ENCODE measurements at regions not wholly inside any gene's neighbourhood (a gene's known extent, or its start where the extent isn't known, plus 50 kb on each side); places are given as distances from the start of the nearest gene placed in this dataset.

DNA sequence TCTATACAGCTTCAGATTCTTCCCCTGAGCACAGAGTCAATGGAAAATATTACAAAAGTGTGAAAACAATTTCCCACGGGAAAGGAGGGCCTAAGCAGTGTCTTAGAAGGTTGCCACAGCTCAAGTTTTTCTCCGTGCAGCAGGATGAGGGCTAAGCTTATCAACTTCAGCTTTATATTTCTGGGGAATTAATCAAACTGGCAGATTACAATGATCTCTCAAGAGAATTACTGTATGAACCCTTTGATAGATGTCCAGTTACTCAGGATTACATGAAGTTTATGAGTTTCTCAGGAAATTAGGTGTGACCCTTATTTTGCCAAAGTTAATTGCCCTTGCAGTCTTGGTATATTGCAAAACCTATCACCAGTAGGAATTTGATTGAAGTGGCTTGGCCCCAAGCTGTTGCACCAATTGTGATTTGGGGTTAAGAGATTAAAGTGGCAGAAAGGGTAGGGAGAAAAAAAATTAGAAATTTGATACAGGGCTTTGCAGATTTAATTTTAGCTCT lies 298.4 kb downstream of the MAP2K6 start:
- TF ChIP-seq POLR2A (IDR thresholded peaks at IDR 0.05) (no peak), POLR2AphosphoS5 (IDR thresholded peaks at IDR 0.05) (no peak)
- TF ChIP-seq, protein P1, sequence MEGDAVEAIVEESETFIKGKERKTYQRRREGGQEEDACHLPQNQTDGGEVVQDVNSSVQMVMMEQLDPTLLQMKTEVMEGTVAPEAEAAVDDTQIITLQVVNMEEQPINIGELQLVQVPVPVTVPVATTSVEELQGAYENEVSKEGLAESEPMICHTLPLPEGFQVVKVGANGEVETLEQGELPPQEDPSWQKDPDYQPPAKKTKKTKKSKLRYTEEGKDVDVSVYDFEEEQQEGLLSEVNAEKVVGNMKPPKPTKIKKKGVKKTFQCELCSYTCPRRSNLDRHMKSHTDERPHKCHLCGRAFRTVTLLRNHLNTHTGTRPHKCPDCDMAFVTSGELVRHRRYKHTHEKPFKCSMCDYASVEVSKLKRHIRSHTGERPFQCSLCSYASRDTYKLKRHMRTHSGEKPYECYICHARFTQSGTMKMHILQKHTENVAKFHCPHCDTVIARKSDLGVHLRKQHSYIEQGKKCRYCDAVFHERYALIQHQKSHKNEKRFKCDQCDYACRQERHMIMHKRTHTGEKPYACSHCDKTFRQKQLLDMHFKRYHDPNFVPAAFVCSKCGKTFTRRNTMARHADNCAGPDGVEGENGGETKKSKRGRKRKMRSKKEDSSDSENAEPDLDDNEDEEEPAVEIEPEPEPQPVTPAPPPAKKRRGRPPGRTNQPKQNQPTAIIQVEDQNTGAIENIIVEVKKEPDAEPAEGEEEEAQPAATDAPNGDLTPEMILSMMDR (IDR thresholded peaks at IDR 0.05 in 8 of 11, conservative IDR thresholded peaks at IDR 0.05 in 3 of 11): no peak
- no peak overlapping the region for H3K27ac ChIP-seq
- intact Hi-C loops (cut with DNase I; ENCODE audit: low total_unique reads): no loop called here
- H3K9me3 ChIP-seq: no peaks in the 10 kb centered on the region
- no peaks in the 10 kb centered on the region for H3K27me3 ChIP-seq (replicated peaks in 1 of 7)
- H3K4me3 ChIP-seq: no peak overlapping the region
- no peak for DNase-seq
- no peaks in the 10 kb centered on the region for H3K36me3 ChIP-seq
- no peaks in the 10 kb centered on the region for H3K4me1 ChIP-seq
- WGBS, 5 donors: 53 to 62% (median 62%) methylated on average over 2 of the region's 2 CpGs

DNA sequence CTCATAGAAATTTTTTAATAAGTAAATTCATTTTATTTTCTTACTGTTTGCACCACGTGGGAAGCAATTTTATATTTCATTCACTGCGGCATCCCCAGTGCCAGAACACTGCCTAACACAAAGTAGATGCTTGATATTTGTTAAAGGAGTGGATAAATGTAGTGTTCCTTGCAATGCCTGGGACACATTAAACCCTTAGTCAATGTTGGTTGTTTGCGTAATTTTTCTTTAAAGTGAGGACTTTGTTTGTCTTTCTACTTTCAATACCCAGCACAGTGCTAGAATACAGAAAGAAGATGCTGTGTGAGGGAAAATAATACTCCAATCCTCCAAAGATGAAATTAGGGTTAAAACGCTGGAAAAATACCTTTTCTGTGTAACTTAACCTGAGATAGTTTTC lies 299.3 kb downstream of the MAP2K6 start:
- DNase-seq: no peak
- no peak overlapping the region for H3K4me3 ChIP-seq
- 84 to 92% (median 88%) methylated on average over 4 of the region's 4 CpGs for WGBS, 5 donors
- TF ChIP-seq, protein P1 (IDR thresholded peaks at IDR 0.05 in 8 of 11, conservative IDR thresholded peaks at IDR 0.05 in 3 of 11): no peak
- TF ChIP-seq POLR2A (IDR thresholded peaks at IDR 0.05): no peak
- no peak for TF ChIP-seq POLR2AphosphoS5 (IDR thresholded peaks at IDR 0.05)
- intact Hi-C loops (cut with DNase I; ENCODE audit: low total_unique reads): no loop called here
- no peak overlapping the region for H3K27ac ChIP-seq
- no peaks in the 10 kb centered on the region for H3K4me1 ChIP-seq
- H3K9me3 ChIP-seq: no peaks in the 10 kb centered on the region
- no peaks in the 10 kb centered on the region for H3K27me3 ChIP-seq (replicated peaks in 1 of 7)
- no peaks in the 10 kb centered on the region for H3K36me3 ChIP-seq

DNA sequence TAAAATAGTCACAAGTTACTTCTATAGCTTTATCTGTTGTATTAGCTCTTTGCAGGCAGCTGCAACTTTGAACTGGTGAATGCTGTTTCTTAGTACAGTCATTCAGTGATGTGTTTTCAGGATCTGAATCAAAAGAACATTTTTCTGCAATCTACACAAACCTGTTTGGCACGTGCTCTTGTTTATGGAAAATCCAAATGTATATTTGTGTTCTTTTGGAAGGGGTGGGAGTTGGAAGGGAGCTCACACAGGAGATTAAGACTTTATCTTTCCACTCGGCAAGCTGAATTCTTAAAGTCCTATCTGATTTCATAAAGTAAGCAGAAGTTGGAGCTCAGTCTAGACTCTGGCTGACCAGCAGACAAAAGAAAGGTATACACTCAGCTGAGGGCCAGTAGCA lies 300.2 kb downstream of the MAP2K6 start:
- WGBS, 5 donors: 72 to 94% (median 81%) methylated on average over 2 of the region's 2 CpGs
- intact Hi-C loops (cut with DNase I; ENCODE audit: low total_unique reads): no loop called here
- Histone ChIP-seq H3K36me3 (no peaks in the 10 kb centered on the region), H3K9me3 (no peaks in the 10 kb centered on the region), H3K4me3 (no peak overlapping the region), H3K27ac (no peak overlapping the region), H3K27me3 (replicated peaks in 1 of 7) (no peaks in the 10 kb centered on the region), H3K4me1 (no peaks in the 10 kb centered on the region)
- no peak for DNase-seq
- TF ChIP-seq POLR2A (IDR thresholded peaks at IDR 0.05) (no peak), POLR2AphosphoS5 (IDR thresholded peaks at IDR 0.05) (no peak)

DNA sequence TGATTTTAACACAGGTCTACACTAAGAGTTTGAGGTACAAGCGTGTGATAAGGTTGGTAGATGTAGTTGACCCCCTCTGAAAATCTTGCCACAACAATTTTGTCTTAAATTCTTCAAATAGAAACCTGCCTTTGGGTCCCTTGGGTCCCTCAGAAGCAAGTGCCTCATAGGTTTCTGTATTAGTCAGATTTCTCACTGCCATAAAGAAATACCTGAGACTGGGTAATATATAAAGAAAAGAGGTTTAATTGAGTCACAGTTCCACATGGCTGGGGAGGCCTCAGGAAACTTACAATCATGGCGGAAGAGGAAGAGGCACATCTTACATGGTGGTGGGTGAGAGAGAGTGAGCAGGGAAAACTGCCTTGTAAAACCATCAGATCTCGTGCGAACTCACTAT lies 301.2 kb downstream of the MAP2K6 start:
- WGBS, 5 donors: 88 to 94% (median 89%) methylated on average over 4 of the region's 4 CpGs
- DNase-seq: no peak
- intact Hi-C loops (cut with DNase I; ENCODE audit: low total_unique reads): no loop called here
- Histone ChIP-seq H3K27ac (no peak overlapping the region), H3K4me3 (no peak overlapping the region), H3K9me3 (no peaks in the 10 kb centered on the region), H3K4me1 (no peaks in the 10 kb centered on the region), H3K27me3 (replicated peaks in 1 of 7) (no peaks in the 10 kb centered on the region), H3K36me3 (no peaks in the 10 kb centered on the region)
- TF ChIP-seq, protein P1 (IDR thresholded peaks at IDR 0.05 in 8 of 11, conservative IDR thresholded peaks at IDR 0.05 in 3 of 11): no peak
- TF ChIP-seq POLR2AphosphoS5 (IDR thresholded peaks at IDR 0.05) (no peak), POLR2A (IDR thresholded peaks at IDR 0.05) (no peak)

DNA sequence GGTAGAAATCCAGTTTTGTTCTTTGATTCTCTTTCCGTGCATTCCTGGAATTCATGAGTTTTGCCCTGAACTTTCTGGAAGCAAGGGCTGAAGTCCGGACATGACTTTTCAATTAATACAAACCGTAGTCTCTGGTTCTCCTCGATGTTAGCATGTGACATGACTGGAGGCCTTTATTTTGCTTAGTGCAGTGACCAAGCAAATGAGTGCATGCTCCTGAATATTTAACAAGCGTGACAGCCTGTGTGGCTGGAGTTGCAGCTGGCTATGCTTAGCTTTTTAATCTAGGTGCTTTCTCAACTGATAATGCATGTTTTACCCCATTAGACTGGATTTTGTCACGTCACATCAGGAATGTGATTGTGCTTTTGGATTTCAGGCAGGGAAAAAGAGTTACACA lies 302.1 kb downstream of the MAP2K6 start:
- H3K27me3 ChIP-seq (replicated peaks in 1 of 7): no peaks in the 10 kb centered on the region
- H3K36me3 ChIP-seq: no peaks in the 10 kb centered on the region
- H3K4me3 ChIP-seq: no peak overlapping the region
- DNase-seq: no peak
- H3K27ac ChIP-seq: no peak overlapping the region
- whole genome bisulfite sequencing, 5 donors: 82 to 94% (median 90%) methylated on average over 6 of the region's 6 CpGs
- H3K4me1 ChIP-seq: no peaks in the 10 kb centered on the region
- H3K9me3 ChIP-seq: no peaks in the 10 kb centered on the region
- TF ChIP-seq, protein P1 (IDR thresholded peaks at IDR 0.05 in 8 of 11, conservative IDR thresholded peaks at IDR 0.05 in 3 of 11): no peak
- TF ChIP-seq POLR2AphosphoS5 (IDR thresholded peaks at IDR 0.05): no peak
- intact Hi-C loops (cut with DNase I; ENCODE audit: low total_unique reads): no loop called here
